CD4-positive, CD25-positive, alpha-beta regulatory T cell (primary cell): ENCODE measurements at regions not wholly inside any gene's neighbourhood (a gene's known extent, or its start where the extent isn't known, plus 50 kb on each side); places are given as distances from the start of the nearest gene placed in this dataset.

ENCODE experiments used
- ATAC-seq, 2 donors: fragments of 150-1000 bp; cut with Tn5 transposase; one replicate each; pipeline ENCODE4 v1.10.0; 2021; ENCODE audit warnings: low read depth in 2 of 2, moderate number of reproducible peaks in 2 of 2, moderate library complexity in 1 of 2
- DNase-seq, 3 donors: peaks; one replicate each; pipeline versions ENCODE4 v3.0.0 to v3.0.0-alpha.2; 2012 to 2022; ENCODE audit warnings: mixed read lengths in 1 of 3
- H3K27ac ChIP-seq: one replicate; pipeline ENCODE4 v1.7.0; 2013; ENCODE audit warnings: mild to moderate bottlenecking, low read length; ENCODE audit not compliant: insufficient read depth, poor library complexity, severe bottlenecking
- H3K27me3 ChIP-seq: one replicate; pipeline ENCODE4 v1.7.0; 2013; ENCODE audit warnings: low read length; ENCODE audit not compliant: control insufficient read depth, insufficient read depth
- H3K36me3 ChIP-seq: one replicate; pipeline ENCODE4 v1.7.0; 2013; ENCODE audit warnings: mild to moderate bottlenecking, low read length, moderate library complexity; ENCODE audit not compliant: control insufficient read depth, insufficient read depth
- H3K4me1 ChIP-seq: 2 replicates; pipeline ENCODE4 v1.7.0; 2013; ENCODE audit warnings: mild to moderate bottlenecking, low read length; ENCODE audit not compliant: insufficient read depth, control insufficient read depth, poor library complexity, severe bottlenecking
- H3K4me3 ChIP-seq: one replicate; pipeline ENCODE4 v1.7.0; 2013; ENCODE audit warnings: low read depth, mild to moderate bottlenecking, low read length, moderate library complexity
- H3K9me3 ChIP-seq, 2 experiments: 1 replicate in 1 of 2; 2 replicates in 1 of 2; pipeline ENCODE4 v1.7.0; 2013; ENCODE audit warnings: low read length in 2 of 2, mild to moderate bottlenecking in 1 of 2, moderate library complexity in 1 of 2; ENCODE audit not compliant: control insufficient read depth in 2 of 2
- H3K27ac Mint-ChIP-seq, 3 donors: one replicate each; pipeline ENCODE4 v1.8.0; 2020 to 2022; ENCODE audit warnings: mild to moderate bottlenecking in 3 of 3, mixed read lengths in 3 of 3, moderate library complexity in 2 of 3
- H3K27me3 Mint-ChIP-seq: one replicate; pipeline ENCODE4 v1.8.0; 2022; ENCODE audit warnings: mild to moderate bottlenecking, mixed read lengths
- H3K36me3 Mint-ChIP-seq: one replicate; pipeline ENCODE4 v1.8.0; 2020; ENCODE audit warnings: mixed read lengths
- H3K4me1 Mint-ChIP-seq, 4 donors: one replicate each; pipeline ENCODE4 v1.8.0; 2020 to 2022; ENCODE audit warnings: mixed read lengths in 4 of 4, mild to moderate bottlenecking in 1 of 4
- H3K4me3 Mint-ChIP-seq, 4 donors: one replicate each; pipeline ENCODE4 v1.8.0; 2020 to 2022; ENCODE audit warnings: mild to moderate bottlenecking in 4 of 4, mixed read lengths in 4 of 4, moderate library complexity in 3 of 4
- H3K9me3 Mint-ChIP-seq, 7 donors: one replicate each; pipeline ENCODE4 v1.8.0; 2020 to 2022; ENCODE audit warnings: mixed read lengths in 7 of 7, mild to moderate bottlenecking in 3 of 7, moderate library complexity in 2 of 7

DNA sequence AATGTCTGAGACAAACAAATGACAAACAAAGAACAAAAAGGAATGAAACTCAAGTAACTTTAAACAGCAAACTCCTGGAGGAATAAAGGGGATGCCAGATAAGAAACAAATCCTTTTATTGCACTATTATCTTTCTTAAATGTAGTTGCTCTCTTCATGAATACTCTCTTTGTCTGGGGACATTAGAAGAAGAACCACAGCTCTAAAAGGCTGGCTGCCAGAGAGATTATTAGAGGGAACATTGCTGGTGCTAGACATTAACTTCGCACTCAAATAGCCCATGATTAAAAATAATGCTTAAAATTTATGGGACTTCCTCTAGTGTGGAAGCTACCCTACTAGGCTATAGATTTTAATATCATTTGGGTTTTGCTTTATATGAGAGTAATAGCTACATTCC is 1330.4 kb downstream of the XPNPEP1 start:
- no peak overlapping the region for H3K27ac Mint-ChIP-seq
- H3K4me3 ChIP-seq, result no peak overlapping the region
- no peak for ATAC-seq
- H3K36me3 ChIP-seq, result no peaks in the 10 kb centered on the region
- no peak overlapping the region for H3K27ac ChIP-seq
- no peaks in the 10 kb centered on the region for H3K4me1 Mint-ChIP-seq
- no peak for DNase-seq
- H3K4me3 Mint-ChIP-seq, result no peak overlapping the region
- H3K27me3 ChIP-seq, result no peaks in the 10 kb centered on the region
- H3K36me3 Mint-ChIP-seq, result no peaks in the 10 kb centered on the region
- no peaks in the 10 kb centered on the region for H3K4me1 ChIP-seq
- H3K9me3 ChIP-seq, result no peaks in the 10 kb centered on the region
- H3K9me3 Mint-ChIP-seq, result peaks cover 0 to 11% (median 5%) of the 10 kb centered on the region in 7 donors
- no peaks in the 10 kb centered on the region for H3K27me3 Mint-ChIP-seq

DNA sequence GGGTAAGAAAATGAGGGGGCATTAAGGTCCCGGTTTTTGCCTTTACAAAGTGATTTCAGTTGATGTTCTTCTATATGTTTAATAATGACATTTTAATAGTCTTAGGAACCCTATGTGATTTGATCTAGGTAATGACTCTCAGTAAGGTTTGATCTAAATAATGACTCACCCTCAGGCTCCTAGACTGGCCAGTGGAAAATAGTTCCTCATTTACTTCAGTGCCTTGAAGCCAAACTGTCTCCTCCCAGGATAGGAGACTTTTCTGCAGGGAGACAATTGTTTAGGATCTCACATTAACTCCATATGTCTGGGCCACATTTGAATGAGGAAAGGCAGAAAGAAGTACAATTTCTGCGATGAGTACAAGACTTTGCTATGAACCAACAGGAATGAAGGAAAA is 1331.9 kb downstream of the XPNPEP1 start:
- H3K27ac ChIP-seq, result no peak overlapping the region
- no peaks in the 10 kb centered on the region for H3K27me3 ChIP-seq
- no peaks in the 10 kb centered on the region for H3K4me1 ChIP-seq
- DNase-seq (no peak), ATAC-seq (no peak)
- H3K4me3 ChIP-seq, result no peak overlapping the region
- H3K27me3 Mint-ChIP-seq, result no peaks in the 10 kb centered on the region
- H3K36me3 ChIP-seq, result no peaks in the 10 kb centered on the region
- no peaks in the 10 kb centered on the region for H3K9me3 ChIP-seq
- no peaks in the 10 kb centered on the region for H3K36me3 Mint-ChIP-seq
- no peaks in the 10 kb centered on the region for H3K4me1 Mint-ChIP-seq
- peaks cover 0 to 12% (median 5%) of the 10 kb centered on the region in 7 donors for H3K9me3 Mint-ChIP-seq
- H3K27ac Mint-ChIP-seq, result no peak overlapping the region
- no peak overlapping the region for H3K4me3 Mint-ChIP-seq

DNA sequence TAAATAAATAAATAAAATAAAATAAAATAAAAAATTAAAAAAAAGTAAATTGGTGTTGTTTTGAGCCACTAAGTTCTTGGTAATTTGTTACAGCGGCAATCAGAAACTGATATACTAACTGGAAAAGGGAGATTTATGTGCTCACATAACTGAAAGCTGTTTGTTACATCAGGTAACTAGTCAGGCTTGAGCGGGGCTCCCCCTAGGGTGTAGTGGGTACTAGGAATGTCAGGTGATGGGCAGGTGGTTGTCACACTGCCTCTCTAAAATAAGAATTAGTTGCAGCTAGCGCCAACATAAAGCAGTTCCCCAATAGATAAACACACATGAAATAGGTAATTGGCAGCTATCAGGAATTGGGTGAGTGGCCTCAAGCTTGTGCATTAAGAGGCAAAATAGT is 1336.9 kb downstream of the XPNPEP1 start:
- H3K4me3 ChIP-seq, result no peak overlapping the region
- no peaks in the 10 kb centered on the region for H3K27me3 ChIP-seq
- H3K36me3 ChIP-seq, result no peaks in the 10 kb centered on the region
- Mint-ChIP-seq H3K9me3 (peaks cover 0 to 22% (median 5%) of the 10 kb centered on the region in 7 donors), H3K36me3 (no peaks in the 10 kb centered on the region), H3K4me3 (no peak overlapping the region), H3K27me3 (no peaks in the 10 kb centered on the region), H3K4me1 (no peaks in the 10 kb centered on the region), H3K27ac (no peak overlapping the region)
- no peak overlapping the region for H3K27ac ChIP-seq
- no peaks in the 10 kb centered on the region for H3K4me1 ChIP-seq
- peaks cover 0 to 3% of the 10 kb centered on the region in 2 experiments for H3K9me3 ChIP-seq
- ATAC-seq, result no peak
- no peak for DNase-seq

DNA sequence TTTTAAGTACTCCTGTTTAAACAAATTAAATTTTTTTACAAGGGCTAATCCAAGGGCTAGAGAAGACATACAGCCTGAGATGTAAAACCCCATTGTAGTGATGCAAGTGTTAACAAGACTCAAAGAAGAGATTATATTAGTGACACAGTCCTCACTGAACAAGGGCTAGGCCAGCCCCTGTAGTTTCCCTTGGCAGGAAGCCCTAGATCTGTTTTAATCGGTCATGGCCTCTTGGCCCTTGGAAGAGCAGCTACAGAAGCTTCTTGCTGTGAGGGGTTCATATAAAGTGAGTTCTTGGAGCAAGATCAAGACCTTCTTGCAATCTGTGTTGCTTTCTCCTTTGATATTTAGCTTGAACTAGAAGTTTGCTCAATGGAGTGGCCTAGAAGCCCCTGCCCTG is 1339.4 kb downstream of the XPNPEP1 start:
- peaks cover 0 to 24% (median 5%) of the 10 kb centered on the region in 7 donors for H3K9me3 Mint-ChIP-seq
- no peak overlapping the region for H3K27ac ChIP-seq
- H3K4me3 ChIP-seq, result no peak overlapping the region
- no peaks in the 10 kb centered on the region for H3K27me3 Mint-ChIP-seq
- H3K4me3 Mint-ChIP-seq, result no peak overlapping the region
- no peaks in the 10 kb centered on the region for H3K27me3 ChIP-seq
- no peaks in the 10 kb centered on the region for H3K4me1 Mint-ChIP-seq
- H3K27ac Mint-ChIP-seq, result no peak overlapping the region
- no peak for ATAC-seq
- H3K36me3 Mint-ChIP-seq, result no peaks in the 10 kb centered on the region
- DNase-seq, result no peak
- no peaks in the 10 kb centered on the region for H3K4me1 ChIP-seq
- H3K9me3 ChIP-seq, result peaks cover 2 to 3% of the 10 kb centered on the region in 2 experiments
- H3K36me3 ChIP-seq, result no peaks in the 10 kb centered on the region

DNA sequence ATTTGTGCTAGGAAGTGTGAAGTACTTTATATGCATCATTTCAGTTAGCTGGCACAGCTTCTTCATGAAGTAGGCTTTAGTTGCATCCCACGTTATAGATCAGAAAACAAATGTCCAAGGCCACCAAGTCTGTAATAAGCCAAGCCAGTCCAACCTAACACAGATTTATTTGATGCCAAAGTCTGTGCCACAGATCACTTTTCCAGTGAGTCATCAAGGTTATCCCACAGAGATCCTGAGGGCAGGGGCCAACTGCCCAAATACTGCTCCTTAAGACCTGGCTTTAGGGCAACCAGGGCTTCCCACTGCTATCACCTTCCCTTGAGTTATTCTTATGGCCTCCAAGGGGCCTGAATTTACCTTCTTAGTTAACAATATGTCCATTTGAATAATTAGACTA is 1340.4 kb downstream of the XPNPEP1 start:
- Histone ChIP-seq H3K27ac (no peak overlapping the region), H3K4me3 (no peak overlapping the region), H3K27me3 (no peaks in the 10 kb centered on the region), H3K9me3 (peaks cover 2 to 3% of the 10 kb centered on the region in 2 experiments), H3K36me3 (no peaks in the 10 kb centered on the region), H3K4me1 (no peaks in the 10 kb centered on the region)
- no peak overlapping the region for H3K4me3 Mint-ChIP-seq
- ATAC-seq (no peak), DNase-seq (no peak)
- no peak overlapping the region for H3K27ac Mint-ChIP-seq
- H3K27me3 Mint-ChIP-seq, result no peaks in the 10 kb centered on the region
- H3K36me3 Mint-ChIP-seq, result no peaks in the 10 kb centered on the region
- H3K4me1 Mint-ChIP-seq, result no peaks in the 10 kb centered on the region
- H3K9me3 Mint-ChIP-seq, result peaks cover 0 to 16% (median 4%) of the 10 kb centered on the region in 7 donors

DNA sequence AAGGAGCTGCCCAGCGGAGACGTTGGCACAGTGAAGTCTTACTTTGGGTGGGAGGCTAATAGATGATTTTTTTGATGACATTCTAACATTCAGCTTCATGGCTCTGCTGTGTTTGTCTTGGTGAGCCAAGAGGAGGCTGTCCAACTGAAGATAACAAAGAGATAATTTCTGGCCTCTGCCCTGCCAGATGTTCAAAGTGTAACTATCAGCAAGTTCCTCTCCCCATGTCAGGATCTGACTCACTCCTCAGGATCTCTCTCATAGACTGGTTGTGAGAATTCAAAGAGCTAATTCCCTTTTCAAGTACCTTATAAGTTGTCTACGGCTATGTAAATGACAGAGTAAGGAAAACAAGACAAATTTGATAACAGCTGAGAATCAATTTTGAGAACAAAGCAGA is 1340.9 kb downstream of the XPNPEP1 start:
- Histone ChIP-seq H3K4me3 (no peak overlapping the region), H3K36me3 (no peaks in the 10 kb centered on the region), H3K27ac (no peak overlapping the region), H3K27me3 (no peaks in the 10 kb centered on the region), H3K9me3 (peaks cover 2 to 3% of the 10 kb centered on the region in 2 experiments), H3K4me1 (no peaks in the 10 kb centered on the region)
- no peak for DNase-seq
- H3K4me3 Mint-ChIP-seq, result no peak overlapping the region
- peaks cover 0 to 16% (median 4%) of the 10 kb centered on the region in 7 donors for H3K9me3 Mint-ChIP-seq
- no peak for ATAC-seq
- no peaks in the 10 kb centered on the region for H3K4me1 Mint-ChIP-seq
- H3K27ac Mint-ChIP-seq, result no peak overlapping the region
- no peaks in the 10 kb centered on the region for H3K27me3 Mint-ChIP-seq
- H3K36me3 Mint-ChIP-seq, result no peaks in the 10 kb centered on the region

DNA sequence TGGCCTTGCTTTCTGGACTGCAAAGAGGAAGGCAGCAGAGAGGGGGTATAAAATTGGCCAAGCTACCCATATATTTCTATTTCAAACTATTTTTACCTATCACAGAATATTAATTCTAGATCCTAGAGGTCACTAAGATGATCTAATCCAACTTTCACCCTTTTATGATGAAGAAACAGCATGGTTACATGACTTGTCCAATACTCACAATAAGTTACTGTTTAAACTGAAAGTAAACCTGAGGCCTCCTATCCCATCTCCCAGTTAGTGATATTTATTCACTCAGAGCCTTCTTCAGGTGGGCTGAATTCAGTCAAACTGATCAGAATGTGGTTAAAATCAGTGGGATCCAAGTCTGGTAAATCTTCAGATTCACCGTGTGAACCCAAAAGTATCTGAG is 1345.1 kb downstream of the XPNPEP1 start:
- Mint-ChIP-seq H3K27ac (no peak overlapping the region), H3K4me3 (no peak overlapping the region), H3K27me3 (no peaks in the 10 kb centered on the region), H3K9me3 (peaks cover 0 to 10% (median 6%) of the 10 kb centered on the region in 7 donors), H3K36me3 (no peaks in the 10 kb centered on the region), H3K4me1 (no peaks in the 10 kb centered on the region)
- Histone ChIP-seq H3K4me3 (no peak overlapping the region), H3K9me3 (peaks cover 2 to 3% of the 10 kb centered on the region in 2 experiments), H3K36me3 (no peaks in the 10 kb centered on the region), H3K4me1 (no peaks in the 10 kb centered on the region), H3K27ac (no peak overlapping the region), H3K27me3 (no peaks in the 10 kb centered on the region)
- no peak for ATAC-seq
- DNase-seq, result no peak

DNA sequence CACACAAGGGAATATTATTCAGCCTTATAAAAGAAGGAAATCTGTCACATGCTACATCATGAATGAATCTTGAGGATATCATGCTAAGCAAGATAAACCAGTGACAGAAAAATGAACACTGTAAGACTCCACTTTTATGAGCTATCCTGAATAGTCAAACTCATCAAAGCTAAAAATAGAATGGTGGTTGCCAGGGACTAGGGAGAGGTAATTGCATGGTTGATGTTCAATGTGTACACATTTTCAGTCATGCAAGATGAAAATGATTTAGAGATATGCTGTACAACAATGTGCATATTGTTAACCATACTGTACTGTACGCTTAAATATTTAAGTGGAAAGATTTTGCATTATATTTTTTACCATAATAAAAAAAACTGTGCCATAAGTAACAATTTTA is 1349.1 kb downstream of the XPNPEP1 start:
- Mint-ChIP-seq H3K4me1 (no peaks in the 10 kb centered on the region), H3K4me3 (no peak overlapping the region)
- no peak for ATAC-seq

More for the DNA sequence above, 1349.1 kb downstream of the XPNPEP1 start:
- DNase-seq, result no peak
- no peak overlapping the region for H3K27ac Mint-ChIP-seq
- no peaks in the 10 kb centered on the region for H3K27me3 Mint-ChIP-seq
- Histone ChIP-seq H3K27me3 (no peaks in the 10 kb centered on the region), H3K4me1 (no peaks in the 10 kb centered on the region), H3K36me3 (no peaks in the 10 kb centered on the region), H3K4me3 (no peak overlapping the region), H3K9me3 (no peaks in the 10 kb centered on the region), H3K27ac (no peak overlapping the region)
- H3K9me3 Mint-ChIP-seq, result peaks cover 0 to 9% (median 0%) of the 10 kb centered on the region in 7 donors
- no peaks in the 10 kb centered on the region for H3K36me3 Mint-ChIP-seq
